ENCODE measurements at regions not wholly inside any gene's neighbourhood (a gene's known extent, or its start where the extent isn't known, plus 50 kb on each side); places are given as distances from the start of the nearest gene placed in this dataset.

- TF ChIP-seq ELF1 (IDR thresholded peaks at IDR 0.05; ENCODE audit: borderline replicate concordance, low read depth) = no peak
- no peak for TF ChIP-seq JUND (IDR thresholded peaks at IDR 0.05)
- no peak for TF ChIP-seq CEBPB (IDR thresholded peaks at IDR 0.05; ENCODE audit: low read depth)
- TF ChIP-seq CBX3 (IDR thresholded peaks at IDR 0.05; ENCODE audit: low read depth) = no peak
- TF ChIP-seq RAD21 (IDR thresholded peaks at IDR 0.05; ENCODE audit: low read depth) = no peak
- no peaks in the 10 kb centered on the region for H3K36me3 ChIP-seq (ENCODE audit: control insufficient read depth in 1 of 2, insufficient read depth in 2 of 2, low read length in 2 of 2)
- no peak overlapping the region for H2AFZ ChIP-seq (ENCODE audit: low read depth, low read length, poor library complexity, severe bottlenecking)
- ATAC-seq = no peak
- no TSS peak for BruUV-seq (replicated peaks)
- ChIA-PET CTCF (no interaction called here), RAD21 (ENCODE audit: low non-redundant PET in 1 of 2, low total read pairs in 2 of 2, uncharacterized antibody in 2 of 2, unreplicated experiment in 2 of 2) (no interaction called here), POLR2A (no interaction called here)
- DNase-seq (ENCODE audit: low read depth, low spot score) = no peak
- H3K27ac ChIP-seq (ENCODE audit: low read depth, low read length) = no peak overlapping the region
- no peaks in the 10 kb centered on the region; a peak in 2 of 4 replicates for H3K9me3 ChIP-seq (ENCODE audit: control insufficient read depth in 1 of 2, insufficient read depth in 1 of 2, low read depth in 1 of 2, low read length in 2 of 2)
- no peak overlapping the region for H3K9ac ChIP-seq (ENCODE audit: low read length)
- H3K27me3 ChIP-seq (ENCODE audit: insufficient read depth, low read length) = no peaks in the 10 kb centered on the region
- intact Hi-C loops (cut with micrococcal nuclease) = no loop called here
- H4K20me1 ChIP-seq (ENCODE audit: insufficient read depth) = no peaks in the 10 kb centered on the region
- H3K4me3 ChIP-seq (replicated peaks in 1 of 2; ENCODE audit: low read depth in 1 of 2, low read length in 2 of 2) = no peak overlapping the region
- H3K4me1 ChIP-seq (ENCODE audit: control insufficient read depth in 1 of 2, insufficient read depth in 2 of 2, low read length in 2 of 2) = no peaks in the 10 kb centered on the region
- H3K79me2 ChIP-seq (ENCODE audit: insufficient read depth, low read length) = no peaks in the 10 kb centered on the region
- no peaks in the 10 kb centered on the region for H3K9me2 ChIP-seq (ENCODE audit: insufficient read depth)
- no peak overlapping the region for H3K4me2 ChIP-seq (ENCODE audit: low read length)
Measured at GRCh38 chr7:145511004-145511403, 605.6 kb upstream of the CNTNAP2 start.

- no peaks in the 10 kb centered on the region for H4K20me1 ChIP-seq (ENCODE audit: insufficient read depth)
- DNase-seq (ENCODE audit: low read depth, low spot score) (no peak), ATAC-seq (no peak)
- intact Hi-C loops (cut with micrococcal nuclease) = no loop called here
- ChIA-PET CTCF (no interaction called here), RAD21 (ENCODE audit: low non-redundant PET in 1 of 2, low total read pairs in 2 of 2, uncharacterized antibody in 2 of 2, unreplicated experiment in 2 of 2) (no interaction called here), POLR2A (interaction anchor here (0.6 kb wide), 1 partner anchor 594 kb away, joined by 5 read pairs; no protein-coding TSS in a partner anchor)
- no peak overlapping the region for H3K4me3 ChIP-seq (replicated peaks in 1 of 2; ENCODE audit: low read depth in 1 of 2, low read length in 2 of 2)
- no peaks in the 10 kb centered on the region for H3K36me3 ChIP-seq (ENCODE audit: control insufficient read depth in 1 of 2, insufficient read depth in 2 of 2, low read length in 2 of 2)
- H3K4me2 ChIP-seq (ENCODE audit: low read length) = no peak overlapping the region
- no peaks in the 10 kb centered on the region for H3K9me2 ChIP-seq (ENCODE audit: insufficient read depth)
- H3K79me2 ChIP-seq (ENCODE audit: insufficient read depth, low read length) = no peaks in the 10 kb centered on the region
- no peak overlapping the region for H2AFZ ChIP-seq (ENCODE audit: low read depth, low read length, poor library complexity, severe bottlenecking)
- no peak overlapping the region for H3K9ac ChIP-seq (ENCODE audit: low read length)
- H3K4me1 ChIP-seq (ENCODE audit: control insufficient read depth in 1 of 2, insufficient read depth in 2 of 2, low read length in 2 of 2) = no peaks in the 10 kb centered on the region
- no TSS peak for BruUV-seq (replicated peaks)
- no peaks in the 10 kb centered on the region for H3K27me3 ChIP-seq (ENCODE audit: insufficient read depth, low read length)
- peaks cover 0 to 18% of the 10 kb centered on the region in 2 experiments; a peak in 3 of 4 replicates for H3K9me3 ChIP-seq (ENCODE audit: control insufficient read depth in 1 of 2, insufficient read depth in 1 of 2, low read depth in 1 of 2, low read length in 2 of 2)
- H3K27ac ChIP-seq (ENCODE audit: low read depth, low read length) = no peak overlapping the region
- TF ChIP-seq EZH2phosphoT487 (IDR thresholded peaks at IDR 0.05; ENCODE audit: borderline replicate concordance) = no peak
- no peak for TF ChIP-seq FOSL1 (IDR thresholded peaks at IDR 0.05; ENCODE audit: low read depth)
- no peak for TF ChIP-seq CBX3 (IDR thresholded peaks at IDR 0.05; ENCODE audit: low read depth)
- TF ChIP-seq CEBPB (IDR thresholded peaks at IDR 0.05; ENCODE audit: low read depth) = no peak
- TF ChIP-seq TCF7L2 (IDR thresholded peaks at IDR 0.05; ENCODE audit: borderline replicate concordance, extremely low read depth, insufficient read depth, insufficient read length) = no peak
- no peak for TF ChIP-seq SRF (IDR thresholded peaks at IDR 0.05; ENCODE audit: low read depth)
- TF ChIP-seq EZH2 (IDR thresholded peaks at IDR 0.05) = no peak
- no peak for TF ChIP-seq YY1 (IDR thresholded peaks at IDR 0.05; ENCODE audit: extremely low read depth, insufficient replicate concordance, low read depth, low read length)
- TF ChIP-seq JUND (IDR thresholded peaks at IDR 0.05) = no peak
- TF ChIP-seq SIN3A (IDR thresholded peaks at IDR 0.05; ENCODE audit: low read depth) = no peak
- TF ChIP-seq EGR1 (IDR thresholded peaks at IDR 0.05; ENCODE audit: low read depth) = no peak
- no peak for TF ChIP-seq ZFX (IDR thresholded peaks at IDR 0.05)
- TF ChIP-seq RAD21 (IDR thresholded peaks at IDR 0.05; ENCODE audit: low read depth) = no peak
- no peak for TF ChIP-seq CTCF (IDR thresholded peaks at IDR 0.05 in 2 of 3, conservative IDR thresholded peaks at IDR 0.05 in 1 of 3; ENCODE audit: borderline replicate concordance in 1 of 3, insufficient read depth in 1 of 3, low read depth in 2 of 3, low read length in 2 of 3)
- TF ChIP-seq SP1 (IDR thresholded peaks at IDR 0.05; ENCODE audit: low read depth) = no peak
- TF ChIP-seq, protein P1, sequence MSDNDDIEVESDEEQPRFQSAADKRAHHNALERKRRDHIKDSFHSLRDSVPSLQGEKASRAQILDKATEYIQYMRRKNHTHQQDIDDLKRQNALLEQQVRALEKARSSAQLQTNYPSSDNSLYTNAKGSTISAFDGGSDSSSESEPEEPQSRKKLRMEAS (IDR thresholded peaks at IDR 0.05) = no peak
- TF ChIP-seq ZNF274 (IDR thresholded peaks at IDR 0.05; ENCODE audit: low read depth, low read length) = no peak
- no peak for TF ChIP-seq ELF1 (IDR thresholded peaks at IDR 0.05; ENCODE audit: borderline replicate concordance, low read depth)
Measured at GRCh38 chr7:145497911-145498525, 618.6 kb upstream of the CNTNAP2 start.

Data from HCT116 (cell line).